ENCODE measurements at regions not wholly inside any gene's neighbourhood (a gene's known extent, or its start where the extent isn't known, plus 50 kb on each side); places are given as distances from the start of the nearest gene placed in this dataset.

GRCh38 chr6:139955366-139956155 lies 581.1 kb upstream of the CITED2 start:
- TF ChIP-seq CTCF (IDR thresholded peaks at IDR 0.05) (no peak), ZFX (IDR thresholded peaks at IDR 0.05; ENCODE audit: borderline replicate concordance) (no peak)
